ENCODE measurements at regions not wholly inside any gene's neighbourhood (a gene's known extent, or its start where the extent isn't known, plus 50 kb on each side); places are given as distances from the start of the nearest gene placed in this dataset.

DNA sequence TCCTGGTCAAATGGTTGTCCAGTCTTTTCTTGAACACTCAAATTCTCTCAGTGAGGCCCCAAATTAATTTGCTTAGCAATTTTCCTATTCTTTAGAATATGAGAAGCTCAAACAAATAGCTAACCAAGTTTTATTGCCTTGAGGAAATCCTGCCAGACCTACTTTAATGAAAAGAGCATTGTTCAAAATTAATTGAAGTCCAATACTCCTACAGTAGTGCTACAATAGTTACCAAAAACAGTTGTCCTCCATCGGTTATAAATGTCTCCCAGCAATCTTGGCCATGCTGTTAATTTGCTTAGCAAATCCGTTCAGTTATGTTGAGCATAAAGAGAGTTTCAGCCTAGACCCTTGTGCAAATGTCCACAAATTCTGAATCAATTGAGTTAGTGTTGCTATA lies 112.9 kb downstream of the MAB21L3 start:
- TF ChIP-seq, protein P1, sequence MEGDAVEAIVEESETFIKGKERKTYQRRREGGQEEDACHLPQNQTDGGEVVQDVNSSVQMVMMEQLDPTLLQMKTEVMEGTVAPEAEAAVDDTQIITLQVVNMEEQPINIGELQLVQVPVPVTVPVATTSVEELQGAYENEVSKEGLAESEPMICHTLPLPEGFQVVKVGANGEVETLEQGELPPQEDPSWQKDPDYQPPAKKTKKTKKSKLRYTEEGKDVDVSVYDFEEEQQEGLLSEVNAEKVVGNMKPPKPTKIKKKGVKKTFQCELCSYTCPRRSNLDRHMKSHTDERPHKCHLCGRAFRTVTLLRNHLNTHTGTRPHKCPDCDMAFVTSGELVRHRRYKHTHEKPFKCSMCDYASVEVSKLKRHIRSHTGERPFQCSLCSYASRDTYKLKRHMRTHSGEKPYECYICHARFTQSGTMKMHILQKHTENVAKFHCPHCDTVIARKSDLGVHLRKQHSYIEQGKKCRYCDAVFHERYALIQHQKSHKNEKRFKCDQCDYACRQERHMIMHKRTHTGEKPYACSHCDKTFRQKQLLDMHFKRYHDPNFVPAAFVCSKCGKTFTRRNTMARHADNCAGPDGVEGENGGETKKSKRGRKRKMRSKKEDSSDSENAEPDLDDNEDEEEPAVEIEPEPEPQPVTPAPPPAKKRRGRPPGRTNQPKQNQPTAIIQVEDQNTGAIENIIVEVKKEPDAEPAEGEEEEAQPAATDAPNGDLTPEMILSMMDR (IDR thresholded peaks at IDR 0.05; ENCODE audit: insufficient read depth, low read depth, low read length) = no peak
- TF ChIP-seq EZH2 (IDR thresholded peaks at IDR 0.05; ENCODE audit: insufficient read depth, low read length) = no peak
